NB4 (cell line): ENCODE measurements at regions not wholly inside any gene's neighbourhood (a gene's known extent, or its start where the extent isn't known, plus 50 kb on each side); places are given as distances from the start of the nearest gene placed in this dataset.

Source experiments
- DNase-seq: peaks from one replicate; pipeline ENCODE4 v3.0.0; 2010; ENCODE audit warnings: low read depth
- H3K4me3 ChIP-seq: one replicate; pipeline ENCODE4 v1.5.1; 2011; ENCODE audit warnings: mild to moderate bottlenecking, low read depth, low read length, moderate library complexity
- CTCF ChIP-seq: IDR thresholded peaks from one replicate; pipeline ENCODE4 v1.5.1; 2012; ENCODE audit warnings: low read depth, low read length
- MAX ChIP-seq: IDR thresholded peaks from 2 replicates; pipeline ENCODE4 v1.6.1; 2011; ENCODE audit warnings: low read depth, low read length
- MYC ChIP-seq: IDR thresholded peaks from 2 replicates; pipeline ENCODE4 v1.6.1; 2011; ENCODE audit warnings: low read depth, low read length
- POLR2A ChIP-seq: IDR thresholded peaks from 2 replicates; pipeline ENCODE4 v1.6.1; 2011; ENCODE audit warnings: mild to moderate bottlenecking; ENCODE audit not compliant: insufficient read length; ENCODE audit errors: extremely low read depth

- H3K4me3 ChIP-seq: no peak overlapping the region
- DNase-seq: no peak
- TF ChIP-seq POLR2A (no peak), MYC (no peak), CTCF (no peak), MAX (no peak)
Measured at GRCh38 chr17:64771980-64772844, 110.1 kb upstream of the SMURF2 start.

- no peak for DNase-seq
- no peak overlapping the region for H3K4me3 ChIP-seq
- no peak for TF ChIP-seq CTCF
- no peak for TF ChIP-seq MAX
- TF ChIP-seq POLR2A: no peak
Measured at GRCh38 chr17:64769712-64770111, 107.6 kb upstream of the SMURF2 start.

GRCh38 chr17:64767269-64767997, 105.3 kb upstream of the SMURF2 start:
- no peak overlapping the region for H3K4me3 ChIP-seq
- TF ChIP-seq MAX (no peak), MYC (no peak), POLR2A (no peak), CTCF (no peak)
- no peak for DNase-seq

GRCh38 chr17:64765191-64765889, 103.2 kb upstream of the SMURF2 start:
- TF ChIP-seq CTCF: no peak
- TF ChIP-seq MYC: no peak
- no peak for TF ChIP-seq POLR2A
- no peak for TF ChIP-seq MAX
- H3K4me3 ChIP-seq: no peak overlapping the region
- DNase-seq: no peak

GRCh38 chr17:64750891-64751677, 89.0 kb upstream of the SMURF2 start:
- no peak for DNase-seq
- H3K4me3 ChIP-seq: no peak overlapping the region
- TF ChIP-seq MAX: no peak
- no peak for TF ChIP-seq POLR2A
- TF ChIP-seq MYC: no peak
- no peak for TF ChIP-seq CTCF
